ENCODE measurements at regions not wholly inside any gene's neighbourhood (a gene's known extent, or its start where the extent isn't known, plus 50 kb on each side); places are given as distances from the start of the nearest gene placed in this dataset.

DNA sequence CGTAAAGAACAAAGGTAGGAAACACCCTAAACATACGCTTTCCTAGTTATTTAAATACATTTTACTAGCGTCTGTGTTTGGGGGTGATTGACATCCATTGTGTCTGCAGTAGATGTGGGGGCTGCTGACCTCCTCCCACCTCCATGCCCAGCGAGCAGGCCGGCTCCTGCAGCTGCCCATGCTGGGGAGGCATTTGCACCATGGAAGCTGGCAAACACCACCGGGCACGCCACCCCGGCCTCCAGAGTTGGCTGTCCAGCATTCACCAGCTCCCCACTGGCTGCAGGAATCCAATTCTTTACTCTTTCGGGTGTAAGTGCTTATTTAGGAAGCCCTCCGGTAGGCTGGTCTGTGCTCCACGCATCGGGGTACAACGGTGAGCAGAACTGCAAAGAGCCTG is 115.4 kb upstream of the USP29 start:
- H3K4me3 ChIP-seq (replicated peaks; ENCODE audit: low read depth, low read length), result no peak overlapping the region
- TF ChIP-seq, protein P1, sequence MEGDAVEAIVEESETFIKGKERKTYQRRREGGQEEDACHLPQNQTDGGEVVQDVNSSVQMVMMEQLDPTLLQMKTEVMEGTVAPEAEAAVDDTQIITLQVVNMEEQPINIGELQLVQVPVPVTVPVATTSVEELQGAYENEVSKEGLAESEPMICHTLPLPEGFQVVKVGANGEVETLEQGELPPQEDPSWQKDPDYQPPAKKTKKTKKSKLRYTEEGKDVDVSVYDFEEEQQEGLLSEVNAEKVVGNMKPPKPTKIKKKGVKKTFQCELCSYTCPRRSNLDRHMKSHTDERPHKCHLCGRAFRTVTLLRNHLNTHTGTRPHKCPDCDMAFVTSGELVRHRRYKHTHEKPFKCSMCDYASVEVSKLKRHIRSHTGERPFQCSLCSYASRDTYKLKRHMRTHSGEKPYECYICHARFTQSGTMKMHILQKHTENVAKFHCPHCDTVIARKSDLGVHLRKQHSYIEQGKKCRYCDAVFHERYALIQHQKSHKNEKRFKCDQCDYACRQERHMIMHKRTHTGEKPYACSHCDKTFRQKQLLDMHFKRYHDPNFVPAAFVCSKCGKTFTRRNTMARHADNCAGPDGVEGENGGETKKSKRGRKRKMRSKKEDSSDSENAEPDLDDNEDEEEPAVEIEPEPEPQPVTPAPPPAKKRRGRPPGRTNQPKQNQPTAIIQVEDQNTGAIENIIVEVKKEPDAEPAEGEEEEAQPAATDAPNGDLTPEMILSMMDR (IDR thresholded peaks at IDR 0.05; ENCODE audit: low read length, missing control alignments), result no peak
- DNase-seq (ENCODE audit: low read depth), result no peak

GRCh38 chr19:57008432-57008831 is 111.4 kb upstream of the USP29 start:
- TF ChIP-seq, protein P1 (IDR thresholded peaks at IDR 0.05; ENCODE audit: low read length, missing control alignments), result no peak
- DNase-seq (ENCODE audit: low read depth), result no peak
- no peak overlapping the region for H3K4me3 ChIP-seq (replicated peaks; ENCODE audit: low read depth, low read length)

- TF ChIP-seq, protein P1 (IDR thresholded peaks at IDR 0.05; ENCODE audit: low read length, missing control alignments), result no peak
- H3K4me3 ChIP-seq (replicated peaks; ENCODE audit: low read depth, low read length), result no peak overlapping the region
- DNase-seq (ENCODE audit: low read depth), result no peak
Measured at GRCh38 chr19:57010541-57010940, 109.2 kb upstream of the USP29 start.

DNA sequence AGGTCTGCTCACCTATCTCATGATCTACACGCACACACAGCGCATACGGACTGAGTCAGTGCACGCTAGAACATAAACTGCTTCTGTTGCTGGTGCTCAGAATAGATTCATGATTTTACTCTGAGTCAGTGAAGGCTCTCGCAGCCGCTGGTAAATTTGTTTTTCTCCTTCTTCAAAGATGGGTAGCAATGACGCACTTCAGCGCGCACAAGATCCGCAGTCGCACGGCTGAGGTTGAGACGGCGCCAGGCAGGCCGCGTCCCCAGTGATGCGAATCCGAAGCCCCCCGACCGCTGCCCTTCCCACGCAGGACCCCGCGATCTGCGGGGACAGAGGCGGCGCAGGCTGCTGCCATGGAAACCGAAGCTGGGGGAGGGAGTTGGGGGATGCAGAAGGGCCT is 103.7 kb upstream of the USP29 start:
- no peak overlapping the region for H3K4me3 ChIP-seq (replicated peaks; ENCODE audit: low read depth, low read length)
- TF ChIP-seq, protein P1 (IDR thresholded peaks at IDR 0.05; ENCODE audit: low read length, missing control alignments), result no peak
- no peak for DNase-seq (ENCODE audit: low read depth)

DNA sequence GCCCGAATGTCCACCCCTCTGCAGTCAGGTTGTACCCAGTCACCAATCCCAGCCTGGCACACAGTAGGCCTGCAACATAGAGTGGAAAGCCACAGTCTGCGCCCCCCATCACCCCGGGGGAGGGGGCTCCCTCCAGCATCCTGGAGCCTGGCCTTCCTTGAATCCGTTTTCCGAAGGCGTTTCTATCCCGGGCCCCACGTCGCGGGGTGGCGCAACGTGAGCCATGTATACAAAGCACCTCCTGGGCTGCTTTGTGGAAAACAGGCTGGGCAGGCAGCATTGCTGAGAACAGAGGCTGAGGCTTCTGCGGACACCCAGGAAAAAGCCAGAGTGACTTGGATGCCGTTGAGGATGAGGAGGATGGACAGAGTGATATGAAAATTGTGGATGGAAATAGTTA is 103.3 kb upstream of the USP29 start:
- no peak overlapping the region for H3K4me3 ChIP-seq (replicated peaks; ENCODE audit: low read depth, low read length)
- DNase-seq (ENCODE audit: low read depth), result no peak
- TF ChIP-seq, protein P1 (IDR thresholded peaks at IDR 0.05; ENCODE audit: low read length, missing control alignments), result no peak

- no peak for DNase-seq (ENCODE audit: low read depth)
- no peak overlapping the region for H3K4me3 ChIP-seq (replicated peaks; ENCODE audit: low read depth, low read length)
- TF ChIP-seq, protein P1 (IDR thresholded peaks at IDR 0.05; ENCODE audit: low read length, missing control alignments), result no peak
Measured at GRCh38 chr19:57025491-57025890, 94.3 kb upstream of the USP29 start.

- no peak for DNase-seq (ENCODE audit: low read depth)
- TF ChIP-seq, protein P1 (IDR thresholded peaks at IDR 0.05; ENCODE audit: low read length, missing control alignments), result no peak
- no peak overlapping the region for H3K4me3 ChIP-seq (replicated peaks; ENCODE audit: low read depth, low read length)
Measured at GRCh38 chr19:57026476-57026875, 93.3 kb upstream of the USP29 start.

All from fibroblast of pulmonary artery (primary cell).